GM19240 (cell line): ENCODE measurements at regions not wholly inside any gene's neighbourhood (a gene's known extent, or its start where the extent isn't known, plus 50 kb on each side); places are given as distances from the start of the nearest gene placed in this dataset.
"Not testable (repeated sequence)": the region's sequence is repeated elsewhere in the genome, so short reads cannot be mapped to it uniquely, and the experiment has no call there.

Experiments
- DNase-seq: peaks from one replicate; pipeline ENCODE4 v3.0.0; 2011; ENCODE audit warnings: low spot score; ENCODE audit not compliant: insufficient read length

GRCh38 chr4:158053086-158053485 is 119.7 kb downstream of the GASK1B start:
- no peak for DNase-seq

GRCh38 chr4:158051401-158052235 is 121.2 kb downstream of the GASK1B start:
- no peak for DNase-seq

GRCh38 chr4:158050942-158051341 is 121.9 kb downstream of the GASK1B start:
- no peak for DNase-seq

- no peak for DNase-seq
These were observed 126.5 kb downstream of the GASK1B start for GRCh38 chr4:158046345-158046744.

GRCh38 chr4:158043971-158044618 is 128.7 kb downstream of the GASK1B start:
- DNase-seq, result no peak

- no peak for DNase-seq
These were observed 130.2 kb downstream of the GASK1B start for GRCh38 chr4:158042591-158043030.

- no peak for DNase-seq
These were observed 134.1 kb downstream of the GASK1B start for GRCh38 chr4:158038718-158039117.

GRCh38 chr4:158036998-158037397 is 135.8 kb downstream of the GASK1B start:
- no peak for DNase-seq

- no peak for DNase-seq
These were observed 137.1 kb downstream of the GASK1B start for GRCh38 chr4:158035662-158036195.

GRCh38 chr4:158033416-158034120 is 139.3 kb downstream of the GASK1B start:
- no peak for DNase-seq

GRCh38 chr4:158032733-158033415 is 140.0 kb downstream of the GASK1B start:
- no peak for DNase-seq

GRCh38 chr4:158028381-158028780 is 144.4 kb downstream of the GASK1B start:
- DNase-seq, result not testable (repeated sequence)

- no peak for DNase-seq
These were observed 147.7 kb downstream of the GASK1B start for GRCh38 chr4:158025131-158025530.

GRCh38 chr4:158020734-158021346 is 152.0 kb downstream of the GASK1B start:
- DNase-seq, result no peak

- DNase-seq, result no peak
These were observed 152.6 kb downstream of the GASK1B start for GRCh38 chr4:158020176-158020575.

GRCh38 chr4:158018831-158019230 is 154.0 kb downstream of the GASK1B start:
- DNase-seq, result no peak

- DNase-seq, result no peak
These were observed 154.5 kb downstream of the GASK1B start for GRCh38 chr4:158018221-158018830.

GRCh38 chr4:158016511-158016910 is 156.3 kb downstream of the GASK1B start:
- DNase-seq, result no peak

- no peak for DNase-seq
These were observed 157.6 kb downstream of the GASK1B start for GRCh38 chr4:158015241-158015640.

GRCh38 chr4:158013858-158014257 is 159.0 kb downstream of the GASK1B start:
- no peak for DNase-seq
